ENCODE measurements at regions not wholly inside any gene's neighbourhood (a gene's known extent, or its start where the extent isn't known, plus 50 kb on each side); places are given as distances from the start of the nearest gene placed in this dataset.

DNA sequence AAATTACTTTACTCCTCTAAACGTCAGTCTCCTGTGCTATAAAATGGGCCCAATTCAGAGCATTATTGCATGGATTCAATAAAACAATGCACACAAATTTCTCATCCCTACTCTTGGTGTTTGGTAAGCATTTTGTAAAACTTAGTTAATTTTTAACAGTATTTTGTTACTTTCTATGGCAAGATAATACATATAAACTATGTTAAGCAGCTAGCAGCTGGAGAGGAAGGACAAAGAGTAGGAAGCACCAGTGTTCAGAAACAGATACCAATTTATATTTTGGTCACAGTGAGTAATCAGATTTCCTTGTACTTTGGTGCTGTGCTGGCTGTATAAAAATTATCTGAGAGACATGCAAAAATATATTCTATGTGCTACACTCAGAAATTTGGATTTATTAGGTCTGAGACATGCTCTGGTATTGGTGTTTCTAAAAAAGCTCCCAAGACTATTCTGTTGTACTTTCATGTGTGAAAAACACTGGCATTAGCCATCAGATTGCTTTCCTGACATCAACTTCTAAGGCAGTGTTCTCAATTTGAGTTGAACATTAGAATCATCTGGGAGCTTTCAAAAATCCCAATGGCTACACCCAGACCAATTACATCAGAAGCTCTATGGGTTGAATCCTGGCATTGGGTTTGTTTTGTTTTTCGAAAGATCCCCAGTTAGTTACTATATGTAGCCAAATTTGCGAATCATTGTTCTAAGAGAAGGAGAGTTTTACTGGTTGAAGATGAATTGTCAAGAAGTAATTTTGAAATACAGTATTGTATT, 100.3 kb upstream of the C1orf87 start:
- DNase-seq (ENCODE audit: low spot score): no peak

DNA sequence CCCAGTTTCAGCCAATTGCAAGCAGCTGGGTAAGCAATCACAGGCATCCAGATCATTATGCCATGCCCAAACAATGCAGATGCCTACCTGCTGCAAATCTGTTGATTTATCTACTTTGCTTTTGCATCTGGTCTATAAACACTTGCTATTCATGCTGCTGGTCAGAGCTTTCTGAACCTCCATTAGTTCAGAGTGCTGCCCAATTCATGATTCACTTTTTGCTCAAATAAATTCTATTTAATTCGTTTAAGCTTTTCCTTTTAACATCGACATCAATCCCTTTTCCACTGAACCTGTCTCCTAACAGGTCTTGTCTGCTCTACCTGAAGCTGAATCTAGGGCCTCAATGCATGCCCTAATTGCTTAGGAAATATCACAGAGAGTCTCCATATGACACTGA, 99.4 kb upstream of the C1orf87 start:
- DNase-seq (ENCODE audit: low spot score): no peak

DNA sequence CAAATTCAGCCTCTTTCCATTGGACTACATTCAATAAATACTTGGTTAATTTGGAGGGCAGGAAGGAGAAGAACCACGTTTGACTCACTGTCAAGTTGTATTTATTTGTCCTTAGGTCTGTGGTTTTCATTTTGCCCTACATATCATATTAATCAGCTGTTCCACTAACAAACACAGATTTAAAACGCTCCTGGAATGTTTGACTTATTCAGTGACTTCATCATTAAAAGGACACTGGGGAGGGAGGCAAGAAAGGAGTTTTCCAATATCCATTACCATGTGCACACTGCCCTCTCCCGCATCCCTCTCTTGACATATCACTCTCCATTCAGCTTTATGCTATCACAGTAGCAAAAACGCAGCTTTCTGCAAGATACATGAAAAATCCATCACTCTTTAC, 98.2 kb upstream of the C1orf87 start:
- DNase-seq (ENCODE audit: low spot score): no peak

DNA sequence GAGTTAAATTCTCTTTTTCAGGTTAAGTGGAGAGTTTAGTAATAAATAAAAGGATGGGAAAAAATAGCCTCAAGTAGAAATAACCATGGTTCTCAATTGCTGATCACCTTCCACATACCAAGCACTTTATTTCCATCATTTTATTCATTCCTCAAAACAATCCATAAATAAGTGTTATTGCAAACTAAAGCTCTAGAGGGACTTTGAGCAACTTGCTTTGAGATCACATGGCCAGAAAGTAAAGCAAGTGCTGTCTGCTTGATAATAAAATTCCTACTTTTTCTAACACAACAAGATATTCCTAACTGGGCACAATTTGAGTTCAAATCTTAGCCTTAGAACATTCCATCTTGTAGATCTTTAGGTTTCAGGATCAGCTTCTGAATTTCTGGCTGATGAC, 97.1 kb upstream of the C1orf87 start:
- DNase-seq (ENCODE audit: low spot score): no peak

DNA sequence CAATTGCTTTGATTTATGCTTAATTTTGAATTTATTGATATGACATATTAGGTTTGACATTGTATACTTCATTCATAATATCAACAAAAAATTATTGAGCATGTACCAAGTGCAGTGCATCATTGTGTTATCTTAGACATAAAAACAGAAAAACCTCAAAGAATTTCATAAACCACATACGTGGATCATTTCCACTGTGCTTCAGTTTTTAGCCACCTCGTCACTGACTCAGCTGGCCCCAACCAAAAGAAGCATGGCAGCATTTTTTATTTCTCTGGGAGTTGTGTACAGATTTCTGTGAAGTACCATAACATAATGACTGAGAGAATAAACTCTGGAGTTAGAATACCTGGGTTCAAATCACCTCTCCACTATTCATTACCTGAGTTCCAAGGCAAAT, 95.6 kb upstream of the C1orf87 start:
- no peak for DNase-seq (ENCODE audit: low spot score)

DNA sequence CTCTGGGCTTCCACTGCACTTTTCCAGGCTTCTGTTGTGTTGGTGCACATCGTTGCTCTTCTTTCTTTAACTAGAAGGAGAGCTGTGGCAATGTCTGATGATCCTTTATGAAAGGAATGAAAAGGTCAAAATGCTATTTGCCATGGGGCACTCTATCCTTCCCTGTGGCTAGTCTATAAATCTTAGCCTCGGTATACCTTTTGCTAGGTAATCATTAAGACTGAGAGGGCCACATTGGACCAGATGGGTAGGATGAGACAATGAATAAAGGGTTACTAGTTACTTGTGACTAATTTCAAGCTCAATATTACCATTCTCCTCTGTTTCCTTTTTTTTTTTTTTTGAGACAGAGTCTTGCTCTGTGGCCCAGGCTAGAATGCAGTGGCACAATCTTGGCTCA, 89.4 kb upstream of the C1orf87 start:
- DNase-seq (ENCODE audit: low spot score): no peak

DNA sequence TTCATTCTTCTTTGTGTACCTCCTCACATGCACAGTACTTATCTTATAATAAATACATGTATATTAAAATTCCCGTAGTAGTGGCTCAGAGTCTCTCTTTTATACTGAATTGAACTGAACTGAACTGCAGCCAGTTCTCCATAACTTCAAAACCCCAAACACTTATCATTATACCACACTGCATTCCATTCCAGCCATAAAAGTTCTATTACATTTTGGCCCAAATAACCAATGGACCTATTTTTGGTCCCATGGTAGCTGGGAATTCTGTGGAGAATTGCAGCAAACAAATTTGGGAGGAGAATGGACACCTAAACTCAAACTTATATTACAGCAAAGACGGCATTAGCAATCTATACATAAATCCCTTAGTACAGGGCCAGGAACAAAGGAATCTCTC, 86.6 kb upstream of the C1orf87 start:
- no peak for DNase-seq (ENCODE audit: low spot score)

DNA sequence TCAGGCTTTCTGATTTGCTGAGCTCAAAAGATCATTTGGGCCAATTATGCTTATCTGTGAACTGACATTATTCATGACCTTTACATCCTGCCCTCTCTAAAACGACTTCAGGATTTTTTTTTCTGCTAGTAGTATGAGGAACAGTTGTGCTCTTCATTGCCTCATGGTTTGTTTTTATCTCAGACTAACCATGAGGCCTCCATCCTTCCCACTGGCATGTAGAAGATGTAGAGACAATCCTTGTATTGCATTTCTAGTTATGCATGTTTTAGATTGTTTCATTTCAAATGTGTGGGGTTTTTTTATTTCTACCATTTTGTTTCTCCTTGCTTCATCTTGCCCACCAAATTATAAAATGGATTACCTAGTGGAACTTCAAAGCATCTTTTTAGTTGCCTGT, 82.8 kb upstream of the C1orf87 start:
- no peak for DNase-seq (ENCODE audit: low spot score)

DNA sequence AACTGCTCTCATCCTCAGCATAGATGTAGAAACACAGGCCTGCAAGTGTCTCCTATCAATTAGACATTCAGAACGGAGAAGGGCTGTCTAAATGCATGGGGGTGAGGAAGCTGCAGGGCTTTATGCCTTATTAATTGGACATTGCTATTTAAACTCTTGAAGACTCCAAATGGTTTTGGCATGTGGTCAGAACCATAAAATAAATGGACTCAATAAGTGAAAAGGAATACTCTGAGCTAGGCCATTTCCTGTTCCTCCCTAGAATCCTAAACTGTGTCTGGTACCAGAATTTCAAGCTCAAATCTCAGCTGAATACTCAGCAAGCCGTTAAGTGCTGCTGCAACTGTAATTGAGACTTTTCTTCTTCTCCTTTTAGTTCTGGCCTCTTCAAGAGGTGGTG, 80.4 kb upstream of the C1orf87 start:
- DNase-seq (ENCODE audit: low spot score): no peak

DNA sequence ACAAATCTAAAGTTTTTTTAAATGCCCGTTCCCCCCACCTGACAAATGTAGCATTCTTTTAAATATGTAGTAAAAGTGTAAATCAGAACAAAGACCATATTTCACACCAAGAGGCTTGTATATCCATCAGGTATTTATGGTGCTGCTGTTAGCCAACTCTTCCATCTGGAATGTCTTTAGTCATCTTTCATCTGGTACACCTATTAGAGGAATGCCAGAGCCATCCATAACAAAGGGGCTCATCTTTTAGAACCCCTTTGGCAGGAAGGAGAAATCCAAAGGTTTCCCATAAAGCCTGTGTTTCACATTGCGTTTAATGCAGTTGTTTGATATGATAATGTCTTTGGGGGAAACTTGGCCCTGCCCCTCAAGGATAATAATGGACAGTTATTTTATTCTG, 79.3 kb upstream of the C1orf87 start:
- no peak for DNase-seq (ENCODE audit: low spot score)

DNA sequence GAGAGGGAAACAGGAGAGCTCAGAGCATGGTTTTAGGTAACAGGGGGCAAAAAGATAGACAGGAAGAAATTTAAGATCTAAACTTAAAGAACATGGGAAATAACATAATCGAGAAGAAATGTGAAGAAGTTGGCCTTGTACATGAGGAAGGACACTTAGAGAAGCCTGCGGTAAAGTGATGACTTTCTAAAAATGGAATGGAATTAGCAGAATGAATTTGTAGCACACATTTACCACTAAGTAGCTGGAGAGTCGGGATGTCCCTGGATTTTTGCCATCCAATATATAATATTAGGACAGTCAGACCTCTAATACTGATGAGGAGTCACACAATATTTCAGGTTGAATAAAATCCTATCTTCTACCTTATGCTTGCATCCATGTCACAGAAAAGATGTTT, 77.7 kb upstream of the C1orf87 start:
- no peak for DNase-seq (ENCODE audit: low spot score)

DNA sequence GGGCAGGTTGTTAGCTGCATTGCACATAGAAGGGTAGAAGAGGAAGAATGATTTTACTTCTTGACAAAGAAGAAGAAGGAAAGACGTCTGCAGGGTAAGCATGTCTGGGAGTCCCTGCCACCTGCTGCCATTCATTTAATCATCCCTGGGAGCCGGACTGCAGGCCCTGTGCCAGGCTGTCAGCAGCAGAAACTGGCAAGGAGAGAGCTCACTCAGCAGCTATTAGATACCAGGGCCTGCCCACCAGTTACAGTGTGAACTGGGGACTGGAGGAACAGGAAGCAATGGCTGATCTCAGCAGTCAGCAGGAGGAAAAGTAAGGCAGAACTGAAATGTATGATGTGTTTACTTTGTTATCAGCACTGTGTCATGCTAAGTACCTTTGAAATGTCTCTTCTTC, 75.7 kb upstream of the C1orf87 start:
- DNase-seq (ENCODE audit: low spot score): peak; percentile 10

DNA sequence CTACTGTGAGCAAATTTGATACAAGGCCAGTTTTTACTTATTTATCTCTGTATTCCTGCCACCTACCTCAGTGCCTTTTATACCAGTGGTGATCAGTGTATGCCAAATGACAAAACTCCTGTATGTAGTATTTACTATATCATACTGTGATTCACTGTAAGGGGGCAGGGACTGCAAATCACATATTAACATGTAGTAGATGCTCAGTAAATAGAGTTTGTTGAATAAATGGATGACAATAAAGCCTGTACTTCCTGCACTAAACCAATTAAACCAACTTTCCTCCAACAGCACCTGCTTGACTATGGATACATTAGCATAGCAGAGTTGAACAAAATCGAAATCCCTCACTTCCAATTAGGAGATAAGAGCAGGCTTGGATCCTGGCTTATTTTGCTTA, 73.3 kb upstream of the C1orf87 start:
- no peak for DNase-seq (ENCODE audit: low spot score)

DNA sequence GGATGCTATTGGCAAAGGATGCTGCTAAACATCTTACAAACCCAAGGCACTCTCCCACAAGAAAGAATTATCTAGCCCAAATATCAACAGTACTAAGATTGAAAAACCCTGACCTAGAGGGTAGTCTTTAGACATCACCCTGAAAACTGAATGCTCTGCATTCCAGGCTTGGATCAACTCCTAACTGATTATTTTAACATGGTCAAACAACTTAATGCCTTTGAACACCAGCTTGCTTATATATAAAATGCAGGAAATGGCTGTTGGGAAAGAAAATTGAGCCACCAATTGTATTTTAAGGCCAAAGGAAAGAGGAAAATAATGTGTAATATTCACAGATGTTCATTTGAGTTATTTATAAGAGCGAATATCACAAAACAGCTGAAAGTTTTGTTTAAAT, 72.2 kb upstream of the C1orf87 start:
- no peak for DNase-seq (ENCODE audit: low spot score)

DNA sequence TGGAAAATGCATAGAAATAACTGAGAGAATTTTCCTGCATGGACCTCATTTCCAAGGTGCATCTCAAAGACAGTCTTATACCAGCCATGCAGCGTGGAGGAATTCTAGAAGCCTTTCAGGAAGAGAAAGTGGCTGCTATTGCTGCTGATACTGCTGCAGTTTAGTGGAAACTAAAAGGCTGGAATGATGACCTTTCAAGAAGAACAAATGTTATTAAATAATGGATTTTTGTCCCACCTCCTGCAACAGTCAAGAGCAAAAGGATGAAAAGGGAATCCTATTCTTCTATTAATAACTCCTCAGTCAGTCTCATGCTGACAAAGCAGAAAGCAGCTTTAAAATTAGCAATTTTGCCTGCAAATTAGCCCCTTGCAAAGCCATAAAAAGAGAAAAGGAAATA, 68.2 kb upstream of the C1orf87 start:
- no peak for DNase-seq (ENCODE audit: low spot score)

DNA sequence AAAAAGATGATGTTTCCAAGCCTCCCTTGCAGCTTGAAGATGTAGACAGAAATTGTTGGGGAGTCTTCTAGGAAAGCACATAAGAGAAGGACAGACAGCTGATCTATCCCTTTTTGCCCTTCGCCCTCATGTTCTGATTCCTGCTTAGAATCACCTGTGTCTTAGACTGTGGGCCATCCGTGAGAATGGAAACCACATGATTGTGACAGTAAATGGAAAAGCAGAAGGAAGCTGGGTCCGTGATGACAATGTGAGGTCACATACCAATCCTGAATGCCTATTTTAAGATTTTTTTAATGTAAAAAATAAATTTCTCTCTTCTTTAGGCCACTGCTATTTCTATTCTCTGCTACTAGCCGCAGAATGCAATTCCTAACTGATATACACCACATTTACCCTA, 67.7 kb upstream of the C1orf87 start:
- no peak for DNase-seq (ENCODE audit: low spot score)

DNA sequence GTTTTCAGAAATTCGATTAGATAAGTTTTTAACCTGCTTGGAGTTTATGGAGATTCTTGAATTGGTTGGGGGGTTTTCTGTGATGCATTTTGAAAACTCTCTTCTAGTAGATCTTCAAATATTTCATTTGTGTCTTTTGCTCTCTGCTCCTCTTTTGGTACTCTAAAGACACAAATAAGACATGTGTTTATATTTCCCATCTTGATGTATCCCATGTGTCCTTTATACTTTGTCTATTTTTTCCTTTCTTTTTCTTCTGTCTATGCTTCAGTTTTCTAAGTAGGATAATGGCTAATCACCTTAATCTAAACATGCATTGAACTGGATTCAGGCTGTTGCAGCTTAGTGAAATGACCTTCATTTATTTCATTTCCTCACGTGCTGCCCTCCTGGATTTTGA, 63.8 kb upstream of the C1orf87 start:
- DNase-seq (ENCODE audit: low spot score): no peak

DNA sequence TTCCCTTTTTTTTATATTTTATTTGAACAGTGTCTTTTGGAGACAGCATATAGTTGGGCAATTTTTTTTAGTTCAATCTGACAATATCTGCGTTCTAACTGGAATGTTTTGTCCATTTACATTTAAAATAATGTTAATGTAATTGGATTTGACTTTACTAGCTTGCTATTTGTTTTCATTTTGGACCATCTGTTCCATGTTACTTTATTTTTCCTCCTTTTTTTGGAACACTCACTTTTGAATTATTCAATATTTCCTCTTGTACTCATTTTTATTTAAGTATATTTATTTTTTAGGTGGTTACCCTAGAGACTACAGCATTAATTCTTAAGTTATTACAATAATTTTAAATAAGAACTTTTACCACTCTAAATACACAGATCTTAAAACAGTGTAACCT, 62.8 kb upstream of the C1orf87 start:
- DNase-seq (ENCODE audit: low spot score): no peak

DNA sequence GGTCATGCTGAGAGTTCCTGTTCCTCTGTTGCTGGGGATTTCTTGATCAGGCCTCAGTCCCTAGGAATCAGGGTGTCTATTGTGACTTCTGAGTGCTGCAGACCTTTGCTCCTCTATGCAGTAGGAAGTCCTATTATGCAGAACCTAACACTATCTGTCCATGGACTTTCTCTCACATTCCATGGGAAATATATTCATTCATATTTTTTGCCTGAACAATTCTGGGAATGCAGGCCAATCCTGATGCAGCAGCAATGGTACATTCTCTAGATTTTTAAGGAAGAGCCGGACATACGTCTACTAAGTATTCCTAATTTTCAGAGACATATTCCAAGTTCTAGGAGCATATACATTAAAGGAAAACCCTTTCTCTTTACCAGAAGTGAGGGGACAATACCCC, 61.1 kb upstream of the C1orf87 start:
- no peak for DNase-seq (ENCODE audit: low spot score)

DNA sequence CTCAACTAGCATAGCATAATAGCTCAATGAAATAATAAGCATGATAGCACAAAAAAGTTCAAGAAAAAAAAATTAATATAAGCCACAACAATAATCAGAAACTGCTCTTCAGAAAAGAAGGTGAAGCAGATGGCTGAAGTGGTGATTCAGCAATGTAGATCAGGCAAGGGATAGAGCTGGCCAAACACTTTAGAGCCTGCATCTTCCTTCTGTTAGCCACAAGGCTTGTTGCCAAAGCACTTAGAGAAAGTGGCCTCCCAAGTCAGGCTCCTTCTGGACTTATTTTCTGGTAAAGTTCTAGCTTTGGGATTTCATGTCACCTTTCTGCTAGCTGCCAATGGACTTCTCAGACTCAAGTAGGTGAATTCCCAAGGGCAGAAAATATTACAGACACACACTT, 60.3 kb upstream of the C1orf87 start:
- DNase-seq (ENCODE audit: low spot score): peak; percentile 5

DNA sequence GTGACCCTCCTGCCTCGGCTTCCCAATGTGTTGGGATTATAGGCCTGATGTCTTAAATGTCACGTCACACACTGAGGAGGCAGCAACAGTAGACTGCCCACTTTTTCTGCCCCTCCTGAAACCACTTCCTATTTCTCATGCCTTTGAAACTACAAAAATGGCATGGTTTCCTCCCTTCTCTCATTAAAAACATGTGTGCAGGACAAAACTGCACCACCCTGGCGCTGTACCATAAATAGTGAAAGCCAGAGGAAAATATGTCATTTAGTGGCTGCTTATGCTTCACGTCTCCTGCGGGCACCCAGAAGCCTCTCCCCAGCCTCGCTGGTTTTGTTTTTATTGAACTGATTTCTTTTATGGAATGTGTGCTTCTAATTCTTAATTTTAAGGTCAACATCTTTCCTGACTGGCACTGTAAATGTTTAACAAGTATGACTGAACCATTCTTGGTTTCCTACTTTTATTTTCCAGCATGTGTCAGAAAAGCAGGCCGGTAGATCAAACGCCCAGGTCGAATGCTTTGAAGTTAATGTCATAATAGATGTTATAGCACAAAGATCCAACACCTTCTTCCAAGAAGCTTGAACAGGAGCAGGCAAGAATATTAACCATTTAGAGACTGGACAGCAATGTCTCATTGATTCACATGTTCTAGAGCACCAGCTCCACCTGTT, 59.6 kb upstream of the C1orf87 start:
- DNase-seq (ENCODE audit: low spot score): no peak

DNA sequence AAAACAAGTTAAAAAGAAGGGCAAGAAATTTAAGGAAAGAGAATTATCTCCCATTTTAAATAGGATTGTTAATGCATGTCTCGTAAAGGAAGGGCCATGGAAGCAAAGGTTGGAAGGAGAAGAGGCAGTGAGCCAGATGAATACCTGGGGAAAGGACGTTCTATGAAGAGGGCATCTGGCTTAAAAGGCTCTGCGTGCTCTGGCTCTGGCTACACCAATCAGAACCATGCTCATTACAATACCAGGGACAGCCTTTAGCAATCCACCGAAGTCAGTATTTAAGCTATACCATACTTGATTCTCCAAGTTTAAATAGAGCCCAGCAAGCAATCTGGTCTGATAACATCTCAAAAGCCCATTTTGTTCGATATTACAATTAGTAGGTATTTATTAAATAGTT, 58.5 kb upstream of the C1orf87 start:
- no peak for DNase-seq (ENCODE audit: low spot score)

DNA sequence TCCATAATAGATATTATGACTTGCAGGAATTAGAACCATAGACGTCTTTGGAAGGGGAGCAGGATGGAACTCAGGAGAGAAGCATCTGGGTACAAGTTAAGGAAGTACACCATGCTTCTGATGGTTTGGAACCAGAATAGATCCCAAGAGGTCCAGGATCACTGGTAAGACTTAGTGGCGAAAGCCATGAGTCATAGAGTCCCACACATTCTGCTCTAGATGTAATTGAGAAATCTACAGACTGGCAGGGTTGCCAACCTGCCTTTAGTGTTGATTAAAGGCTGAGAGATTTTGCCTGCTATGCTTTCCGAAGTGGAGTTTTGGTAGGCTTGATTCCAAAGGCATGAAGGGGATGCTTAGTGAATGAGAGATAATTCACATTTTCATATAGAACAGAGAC, 57.1 kb upstream of the C1orf87 start:
- no peak for DNase-seq (ENCODE audit: low spot score)

DNA sequence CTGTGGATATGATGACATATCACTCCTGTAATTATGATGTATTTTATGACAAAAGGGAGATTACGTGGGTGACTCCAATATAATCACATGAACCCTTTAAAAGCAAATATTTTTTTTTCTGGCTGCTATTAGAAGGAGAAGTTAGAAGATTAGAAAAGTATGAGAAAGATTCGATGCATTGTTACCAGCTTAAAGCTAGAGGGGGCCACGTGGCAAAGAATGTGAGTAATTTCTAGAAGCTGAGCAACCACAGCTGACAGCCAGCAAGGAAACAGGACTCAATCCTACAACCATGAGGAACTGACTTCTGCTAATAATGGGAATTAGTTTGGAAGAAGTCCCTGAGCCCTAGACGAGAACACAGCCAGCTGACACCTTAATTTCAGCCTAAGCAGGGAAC, 56.3 kb upstream of the C1orf87 start:
- DNase-seq (ENCODE audit: low spot score): no peak

Data from cerebellar cortex (tissue), 1 donor.